Gastrocnemius medialis (tissue), 4 donors: ENCODE measurements at regions not wholly inside any gene's neighbourhood (a gene's known extent, or its start where the extent isn't known, plus 50 kb on each side); places are given as distances from the start of the nearest gene placed in this dataset.

Experiments used
- POLR2A ChIP-seq, 2 donors: fragments of 450-650 bp; IDR thresholded peaks; one replicate each; pipeline ENCODE4 v1.6.1; 2017; ENCODE audit warnings: antibody characterized with exemption in 2 of 2, mild to moderate bottlenecking in 2 of 2, moderate library complexity in 2 of 2
- TF ChIP-seq, protein P1 (sequence below), 5 experiments: fragments of 450-650 bp in 3 of 5; fragments of 200-600 bp in 2 of 5; sonication (generic) in 2 of 5; IDR thresholded peaks in 4 of 5; conservative IDR thresholded peaks in 1 of 5; 1 replicate in 4 of 5; 2 replicates in 1 of 5; pipeline ENCODE4 v1.5.1; 2016 to 2019; ENCODE audit warnings: antibody characterized with exemption in 5 of 5, mild to moderate bottlenecking in 3 of 5, moderate library complexity in 3 of 5

DNA sequence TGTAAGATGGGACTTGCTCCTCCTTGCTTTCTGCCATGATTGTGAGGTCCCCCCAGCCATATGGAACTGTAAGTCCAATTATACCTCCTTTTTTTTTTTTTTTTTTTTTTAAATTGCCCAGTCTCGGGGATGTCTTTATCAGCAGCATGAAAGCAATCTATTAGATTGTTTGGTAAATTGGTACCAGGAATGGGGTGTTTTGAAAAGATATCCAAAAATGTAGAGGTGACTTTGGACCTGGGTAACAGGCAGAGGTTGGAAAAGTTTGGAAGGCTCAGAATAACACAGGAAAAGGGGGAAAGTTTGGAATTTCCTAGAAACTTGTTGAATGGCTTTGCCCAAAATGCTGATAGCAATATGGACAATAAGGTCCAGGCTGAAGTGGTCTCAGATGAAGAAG is 545.8 kb upstream of the ALCAM start:
- TF ChIP-seq, protein P1, sequence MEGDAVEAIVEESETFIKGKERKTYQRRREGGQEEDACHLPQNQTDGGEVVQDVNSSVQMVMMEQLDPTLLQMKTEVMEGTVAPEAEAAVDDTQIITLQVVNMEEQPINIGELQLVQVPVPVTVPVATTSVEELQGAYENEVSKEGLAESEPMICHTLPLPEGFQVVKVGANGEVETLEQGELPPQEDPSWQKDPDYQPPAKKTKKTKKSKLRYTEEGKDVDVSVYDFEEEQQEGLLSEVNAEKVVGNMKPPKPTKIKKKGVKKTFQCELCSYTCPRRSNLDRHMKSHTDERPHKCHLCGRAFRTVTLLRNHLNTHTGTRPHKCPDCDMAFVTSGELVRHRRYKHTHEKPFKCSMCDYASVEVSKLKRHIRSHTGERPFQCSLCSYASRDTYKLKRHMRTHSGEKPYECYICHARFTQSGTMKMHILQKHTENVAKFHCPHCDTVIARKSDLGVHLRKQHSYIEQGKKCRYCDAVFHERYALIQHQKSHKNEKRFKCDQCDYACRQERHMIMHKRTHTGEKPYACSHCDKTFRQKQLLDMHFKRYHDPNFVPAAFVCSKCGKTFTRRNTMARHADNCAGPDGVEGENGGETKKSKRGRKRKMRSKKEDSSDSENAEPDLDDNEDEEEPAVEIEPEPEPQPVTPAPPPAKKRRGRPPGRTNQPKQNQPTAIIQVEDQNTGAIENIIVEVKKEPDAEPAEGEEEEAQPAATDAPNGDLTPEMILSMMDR (IDR thresholded peaks at IDR 0.05 in 4 of 5, conservative IDR thresholded peaks at IDR 0.05 in 1 of 5): no peak
- no peak for TF ChIP-seq POLR2A (IDR thresholded peaks at IDR 0.05)
